Caco-2 (cell line): ENCODE measurements at regions not wholly inside any gene's neighbourhood (a gene's known extent, or its start where the extent isn't known, plus 50 kb on each side); places are given as distances from the start of the nearest gene placed in this dataset.
"Not testable (repeated sequence)": the region's sequence is repeated elsewhere in the genome, so short reads cannot be mapped to it uniquely, and the experiment has no call there.

ENCODE experiments used
- BruUV-seq: library from RNA; stranded (reverse); fragments of 400-500 nt; replicated peaks from 2 replicates; lab custom pipeline; 2021; lab: Mats Ljungman, UMichigan
- CTCF ChIA-PET: fragments of 300-600 bp; sonication (Branson Sonifier 250); formaldehyde crosslinking; loops from one replicate; lab custom pipeline; 2022; ENCODE audit warnings: antibody characterized with exemption; lab: Charles Lee
- POLR2A ChIA-PET: fragments of 300-600 bp; sonication (Branson Sonifier 250); formaldehyde crosslinking; loops from one replicate; lab custom pipeline; 2022; ENCODE audit warnings: antibody characterized with exemption; lab: Charles Lee
- DNase-seq, 2 experiments: peaks; one replicate each; pipeline versions ENCODE4 v3.0.0 to v3.0.0-alpha.2; 2020 to 2022
- H3K27me3 ChIP-seq: replicated peaks from 2 replicates; pipeline ENCODE4 v1.6.0; 2011; ENCODE audit warnings: low read length; ENCODE audit not compliant: control insufficient read depth, insufficient read depth
- H3K36me3 ChIP-seq: 2 replicates; pipeline ENCODE4 v1.5.1; 2011; ENCODE audit warnings: low read length; ENCODE audit not compliant: control insufficient read depth, insufficient read depth
- H3K4me1 ChIP-seq: fragments of 250-450 bp; sonication (Bioruptor Pico); 2 replicates; pipeline ENCODE4 v1.5.1; 2020; ENCODE audit warnings: mild to moderate bottlenecking
- H3K4me3 ChIP-seq: 2 replicates; pipeline ENCODE4 v1.5.1; 2011; ENCODE audit warnings: low read depth, mild to moderate bottlenecking, control low read depth, low read length
- H3K9me3 ChIP-seq: fragments of 250-450 bp; sonication (Bioruptor Pico); 2 replicates; pipeline ENCODE4 v1.5.1; 2020; ENCODE audit warnings: mild to moderate bottlenecking, moderate library complexity
- H3K27ac Mint-ChIP-seq: one replicate; pipeline ENCODE4 v1.8.0; 2022; ENCODE audit warnings: mixed read lengths; ENCODE audit not compliant: unreplicated experiment
- H3K27me3 Mint-ChIP-seq: one replicate; pipeline ENCODE4 v1.8.0; 2022; ENCODE audit warnings: mixed read lengths; ENCODE audit not compliant: insufficient read depth, unreplicated experiment
- H3K36me3 Mint-ChIP-seq: one replicate; pipeline ENCODE4 v1.8.0; 2022; ENCODE audit warnings: mild to moderate bottlenecking, mixed read lengths; ENCODE audit not compliant: insufficient read depth, unreplicated experiment
- H3K4me1 Mint-ChIP-seq: one replicate; pipeline ENCODE4 v1.8.0; 2022; ENCODE audit warnings: low read depth, mixed read lengths; ENCODE audit not compliant: unreplicated experiment
- H3K4me3 Mint-ChIP-seq: one replicate; pipeline ENCODE4 v1.8.0; 2022; ENCODE audit warnings: mild to moderate bottlenecking, moderate library complexity, mixed read lengths; ENCODE audit not compliant: unreplicated experiment
- H3K9me3 Mint-ChIP-seq: one replicate; pipeline ENCODE4 v1.8.0; 2022; ENCODE audit warnings: mixed read lengths; ENCODE audit not compliant: unreplicated experiment
- CTCF ChIP-seq, 2 experiments: fragments of 200-600 bp in 1 of 2; IDR thresholded peaks; 1 replicate in 1 of 2; 2 replicates in 1 of 2; pipeline versions ENCODE4 v1.5.1 to v1.8.0; 2011 to 2022; ENCODE audit warnings: antibody characterized with exemption in 1 of 2, control low read depth in 1 of 2, inconsistent platforms in 1 of 2, low read depth in 1 of 2, low read length in 1 of 2, mild to moderate bottlenecking in 1 of 2, moderate library complexity in 1 of 2; ENCODE audit not compliant: insufficient read depth in 1 of 2, severe bottlenecking in 1 of 2, unreplicated experiment in 1 of 2
- intact Hi-C: fragments of 100-400 bp; cut with micrococcal nuclease; formaldehyde crosslinking; loops from one replicate; pipeline ENCODE4 v1.10.0; 2022; ENCODE audit not compliant: unreplicated experiment

GRCh38 chr10:28769091-28769604 lies 91.8 kb downstream of the BAMBI start:
- Histone ChIP-seq H3K4me1 (peaks cover 23% of the 10 kb centered on the region), H3K27me3 (no peaks in the 10 kb centered on the region), H3K9me3 (0 out of 2 replicates have a peak, but pooled peaks cover 4% of the 10 kb centered on the region), H3K36me3 (no peaks in the 10 kb centered on the region), H3K4me3 (no peak overlapping the region)
- BruUV-seq: no TSS peak
- H3K36me3 Mint-ChIP-seq: no peaks in the 10 kb centered on the region
- no peak for DNase-seq
- H3K9me3 Mint-ChIP-seq: peaks cover 19% of the 10 kb centered on the region
- peaks cover 21% of the 10 kb centered on the region for H3K4me1 Mint-ChIP-seq
- ChIA-PET CTCF (no interaction called here), POLR2A (no interaction called here)
- TF ChIP-seq CTCF (IDR thresholded peaks at IDR 0.05; ENCODE audit: insufficient read depth in 1 of 2, low read depth in 1 of 2, low read length in 1 of 2, severe bottlenecking in 1 of 2, unreplicated experiment in 1 of 2): no peak
- intact Hi-C loops: no loop called here
- H3K27ac Mint-ChIP-seq: no peak overlapping the region
- no peak overlapping the region for H3K4me3 Mint-ChIP-seq
- H3K27me3 Mint-ChIP-seq: no peaks in the 10 kb centered on the region

- H3K9me3 ChIP-seq, BruUV-seq, POLR2A ChIA-PET, DNase-seq, H3K4me3 Mint-ChIP-seq, H3K27me3 ChIP-seq, H3K4me3 ChIP-seq, H3K36me3 Mint-ChIP-seq, H3K27me3 Mint-ChIP-seq, H3K36me3 ChIP-seq, CTCF ChIA-PET, H3K27ac Mint-ChIP-seq: not testable (repeated sequence)
- Mint-ChIP-seq H3K9me3 (peaks cover 28% of the 10 kb centered on the region), H3K4me1 (peaks cover 37% of the 10 kb centered on the region)
- intact Hi-C loops: loop anchor here (5.0 to 10.0 kb wide), 2 partner anchors 49 to 113 kb away; no protein-coding TSS in a partner anchor
- peaks cover 41% of the 10 kb centered on the region for H3K4me1 ChIP-seq
Measured at GRCh38 chr10:28771580-28772090, 94.3 kb downstream of the BAMBI start.

- Histone ChIP-seq H3K36me3 (no peaks in the 10 kb centered on the region), H3K27me3 (no peaks in the 10 kb centered on the region), H3K9me3 (0 out of 2 replicates have a peak, but pooled peaks cover 4% of the 10 kb centered on the region), H3K4me3 (no peak overlapping the region), H3K4me1 (peaks cover 36% of the 10 kb centered on the region)
- Mint-ChIP-seq H3K27ac (peak overlapping the region; percentile 74), H3K4me1 (peaks cover 31% of the 10 kb centered on the region), H3K9me3 (peaks cover 28% of the 10 kb centered on the region), H3K27me3 (no peaks in the 10 kb centered on the region), H3K4me3 (peak overlapping the region; percentile 47), H3K36me3 (no peaks in the 10 kb centered on the region)
- ChIA-PET POLR2A (interaction anchor here (0.5 to 0.6 kb wide), 2 partner anchors 37 to 53 kb away, joined by 4 to 6 read pairs; no protein-coding TSS in a partner anchor), CTCF (interaction anchor here (1.3 kb wide), 1 partner anchor 92 kb away, joined by 5 read pairs; no protein-coding TSS in a partner anchor)
- BruUV-seq: no TSS peak
- peak; percentile 63 to 70 for DNase-seq
- TF ChIP-seq CTCF (IDR thresholded peaks at IDR 0.05; ENCODE audit: insufficient read depth in 1 of 2, low read depth in 1 of 2, low read length in 1 of 2, severe bottlenecking in 1 of 2, unreplicated experiment in 1 of 2): no peak
- intact Hi-C loops: loop anchor here (1.0 to 10.0 kb wide), 3 partner anchors 52 to 110 kb away; no protein-coding TSS in a partner anchor
Measured at GRCh38 chr10:28774051-28774995, 97.0 kb downstream of the BAMBI start.
